HEK293 (cell line): ENCODE measurements at regions not wholly inside any gene's neighbourhood (a gene's known extent, or its start where the extent isn't known, plus 50 kb on each side); places are given as distances from the start of the nearest gene placed in this dataset.

Experiments used
- BCL11A ChIP-seq: fragments of 450-650 bp; formaldehyde crosslinking; IDR thresholded peaks from 2 replicates; pipeline ENCODE4 v1.5.1; 2016; ENCODE audit warnings: low read depth, missing biosample characterization, missing genetic modification characterization
- SALL2 ChIP-seq: fragments of 450-650 bp; formaldehyde crosslinking; IDR thresholded peaks from 2 replicates; pipeline ENCODE4 v1.5.0; 2017; ENCODE audit warnings: missing biosample characterization, mild to moderate bottlenecking, missing genetic modification characterization, borderline replicate concordance
- ZBTB49 ChIP-seq: fragments of 450-650 bp; formaldehyde crosslinking; IDR thresholded peaks from 2 replicates; pipeline ENCODE4 v1.5.1; 2016; ENCODE audit warnings: missing biosample characterization, missing genetic modification characterization, low read depth

- TF ChIP-seq ZBTB49 (tag by site-specific recombination) (no peak), BCL11A (tag by site-specific recombination) (no peak), SALL2 (tag by site-specific recombination) (no peak)
These were observed 160.1 kb upstream of the CNOT2 start for GRCh38 chr12:70082997-70083676.
